Liver (tissue), 8 donors: ENCODE measurements at regions not wholly inside any gene's neighbourhood (a gene's known extent, or its start where the extent isn't known, plus 50 kb on each side); places are given as distances from the start of the nearest gene placed in this dataset.

Source experiments
- DNase-seq: peaks from one replicate; pipeline ENCODE4 v3.0.0-alpha.2; 2017; ENCODE audit warnings: low spot score
- H3K27ac ChIP-seq, 2 donors: one replicate each; pipeline ENCODE4 v1.7.0; 2013; ENCODE audit warnings: inconsistent platforms in 2 of 2, low read length in 2 of 2, control low read depth in 1 of 2, low read depth in 1 of 2, mild to moderate bottlenecking in 1 of 2
- H3K27me3 ChIP-seq, 4 donors: one replicate each; pipeline versions ENCODE4 v1.6.1 to v1.7.0; 2013; ENCODE audit warnings: low read length in 3 of 4, inconsistent platforms in 1 of 4, mild to moderate bottlenecking in 1 of 4, moderate library complexity in 1 of 4; ENCODE audit not compliant: control insufficient read depth in 4 of 4, insufficient read depth in 4 of 4
- H3K36me3 ChIP-seq, 4 donors: one replicate each; pipeline versions ENCODE4 v1.6.1 to v1.7.0; 2013; ENCODE audit warnings: low read length in 3 of 4, mild to moderate bottlenecking in 3 of 4, low read depth in 1 of 4, moderate library complexity in 1 of 4; ENCODE audit not compliant: control insufficient read depth in 4 of 4, insufficient read depth in 3 of 4
- H3K4me1 ChIP-seq, 4 donors: one replicate each; pipeline versions ENCODE4 v1.6.1 to v1.7.0; 2013; ENCODE audit warnings: low read length in 3 of 4, mild to moderate bottlenecking in 3 of 4, moderate library complexity in 1 of 4; ENCODE audit not compliant: control insufficient read depth in 4 of 4, insufficient read depth in 4 of 4
- H3K4me3 ChIP-seq, 3 donors: one replicate each; pipeline versions ENCODE4 v1.6.1 to v1.7.0; 2013; ENCODE audit warnings: low read length in 3 of 3, control low read depth in 1 of 3, low read depth in 1 of 3, mild to moderate bottlenecking in 1 of 3
- H3K9ac ChIP-seq, 2 donors: one replicate each; pipeline ENCODE4 v1.7.0; 2013; ENCODE audit warnings: low read length in 2 of 2, mild to moderate bottlenecking in 2 of 2, moderate library complexity in 2 of 2, control low read depth in 1 of 2, low read depth in 1 of 2
- H3K9me3 ChIP-seq, 4 donors: one replicate each; pipeline versions ENCODE4 v1.6.1 to v1.7.0; 2013; ENCODE audit warnings: low read length in 3 of 4; ENCODE audit not compliant: control insufficient read depth in 4 of 4
- ATF3 ChIP-seq: IDR thresholded peaks from 2 replicates; pipeline ENCODE4 v1.6.1; 2016; ENCODE audit warnings: antibody characterized with exemption
- CTCF ChIP-seq: fragments of 150-350 bp; IDR thresholded peaks from 2 replicates; pipeline ENCODE4 v1.5.1; 2017; ENCODE audit warnings: improper control_type of control experiment, low read depth, low read length; ENCODE audit not compliant: missing input control
- EGR1 ChIP-seq, 2 donors: IDR thresholded peaks; 2 replicates each; pipeline ENCODE4 v1.6.1; 2016 to 2018; ENCODE audit warnings: antibody characterized with exemption in 2 of 2, low read depth in 2 of 2
- FOXA1 ChIP-seq: IDR thresholded peaks from 2 replicates; pipeline ENCODE4 v1.6.1; 2016; ENCODE audit warnings: antibody characterized with exemption
- FOXA2 ChIP-seq: IDR thresholded peaks from 2 replicates; pipeline ENCODE4 v1.6.1; 2016; ENCODE audit warnings: antibody characterized with exemption
- GABPA ChIP-seq, 2 donors: IDR thresholded peaks in 1 of 2; conservative IDR thresholded peaks in 1 of 2; 2 replicates each; pipeline ENCODE4 v1.6.1; 2016; ENCODE audit warnings: antibody characterized with exemption in 2 of 2, mild to moderate bottlenecking in 1 of 2, moderate library complexity in 1 of 2
- HNF4A ChIP-seq, 2 donors: conservative IDR thresholded peaks; 2 replicates each; pipeline ENCODE4 v1.6.1; 2016; ENCODE audit warnings: antibody characterized with exemption in 2 of 2, mild to moderate bottlenecking in 2 of 2
- HNF4G ChIP-seq: IDR thresholded peaks from 2 replicates; pipeline ENCODE4 v1.6.1; 2016; ENCODE audit warnings: antibody characterized with exemption
- JUND ChIP-seq, 2 donors: IDR thresholded peaks; 2 replicates each; pipeline ENCODE4 v1.6.1; 2016; ENCODE audit warnings: antibody characterized with exemption in 2 of 2
- NR2F2 ChIP-seq: IDR thresholded peaks from 2 replicates; pipeline ENCODE4 v1.6.1; 2016; ENCODE audit warnings: antibody characterized with exemption
- RAD21 ChIP-seq, 2 donors: IDR thresholded peaks; 2 replicates each; pipeline ENCODE4 v1.6.1; 2016; ENCODE audit warnings: antibody characterized with exemption in 2 of 2, mild to moderate bottlenecking in 2 of 2
- REST ChIP-seq: IDR thresholded peaks from 2 replicates; pipeline ENCODE4 v1.6.1; 2016; ENCODE audit warnings: antibody characterized with exemption, mild to moderate bottlenecking
- RXRA ChIP-seq, 2 donors: IDR thresholded peaks; 2 replicates each; pipeline ENCODE4 v1.6.1; 2017 to 2018; ENCODE audit warnings: antibody characterized with exemption in 2 of 2, mild to moderate bottlenecking in 1 of 2
- SP1 ChIP-seq: IDR thresholded peaks from 2 replicates; pipeline ENCODE4 v1.6.1; 2018; ENCODE audit warnings: antibody characterized with exemption, mild to moderate bottlenecking
- TAF1 ChIP-seq: conservative IDR thresholded peaks from 2 replicates; pipeline ENCODE4 v1.6.1; 2016; ENCODE audit warnings: antibody characterized with exemption, mild to moderate bottlenecking
- YY1 ChIP-seq: IDR thresholded peaks from 2 replicates; pipeline ENCODE4 v1.6.1; 2016; ENCODE audit warnings: antibody characterized with exemption, mild to moderate bottlenecking
- WGBS: extraction: QIAGEN DNeasy Blood & Tissue Kit; methylation state at CpG from one replicate; pipeline ENCODE4 v1.1.7; 2013; 5-methylcytosine and 5-hydroxymethylcytosine counted together
- TF ChIP-seq, protein P1 (sequence below): IDR thresholded peaks from 2 replicates; pipeline ENCODE4 v1.6.1; 2016; ENCODE audit warnings: antibody characterized with exemption
- TF ChIP-seq, protein P2 (sequence below): IDR thresholded peaks from 2 replicates; pipeline ENCODE4 v1.6.1; 2016; ENCODE audit warnings: antibody characterized with exemption
- donor health status: healthy.
- donor health status: healthy.
- donor health status: healthy.
- donor health status: healthy.
- donor health status: healthy.

GRCh38 chr2:193793914-193794313, 1599.2 kb upstream of the TMEFF2 start:
- H3K27me3 ChIP-seq = no peaks in the 10 kb centered on the region
- TF ChIP-seq ATF3 (no peak), HNF4G (no peak), HNF4A (conservative IDR thresholded peaks at IDR 0.05) (no peak), JUND (IDR thresholded peaks at IDR 0.05) (no peak), NR2F2 (no peak), CTCF (no peak), RAD21 (IDR thresholded peaks at IDR 0.05) (no peak), SP1 (no peak), RXRA (IDR thresholded peaks at IDR 0.05) (no peak), TAF1 (no peak), FOXA1 (no peak), FOXA2 (no peak), REST (no peak)
- TF ChIP-seq, protein P1, sequence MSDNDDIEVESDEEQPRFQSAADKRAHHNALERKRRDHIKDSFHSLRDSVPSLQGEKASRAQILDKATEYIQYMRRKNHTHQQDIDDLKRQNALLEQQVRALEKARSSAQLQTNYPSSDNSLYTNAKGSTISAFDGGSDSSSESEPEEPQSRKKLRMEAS = no peak
- TF ChIP-seq, protein P2, sequence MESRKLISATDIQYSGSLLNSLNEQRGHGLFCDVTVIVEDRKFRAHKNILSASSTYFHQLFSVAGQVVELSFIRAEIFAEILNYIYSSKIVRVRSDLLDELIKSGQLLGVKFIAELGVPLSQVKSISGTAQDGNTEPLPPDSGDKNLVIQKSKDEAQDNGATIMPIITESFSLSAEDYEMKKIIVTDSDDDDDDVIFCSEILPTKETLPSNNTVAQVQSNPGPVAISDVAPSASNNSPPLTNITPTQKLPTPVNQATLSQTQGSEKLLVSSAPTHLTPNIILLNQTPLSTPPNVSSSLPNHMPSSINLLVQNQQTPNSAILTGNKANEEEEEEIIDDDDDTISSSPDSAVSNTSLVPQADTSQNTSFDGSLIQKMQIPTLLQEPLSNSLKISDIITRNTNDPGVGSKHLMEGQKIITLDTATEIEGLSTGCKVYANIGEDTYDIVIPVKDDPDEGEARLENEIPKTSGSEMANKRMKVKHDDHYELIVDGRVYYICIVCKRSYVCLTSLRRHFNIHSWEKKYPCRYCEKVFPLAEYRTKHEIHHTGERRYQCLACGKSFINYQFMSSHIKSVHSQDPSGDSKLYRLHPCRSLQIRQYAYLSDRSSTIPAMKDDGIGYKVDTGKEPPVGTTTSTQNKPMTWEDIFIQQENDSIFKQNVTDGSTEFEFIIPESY = no peak
- DNase-seq = no peak
- H3K9me3 ChIP-seq = no peaks in the 10 kb centered on the region
- H3K9ac ChIP-seq = no peak overlapping the region
- 54% methylated on average over 6 of the region's 6 CpGs for WGBS
- H3K36me3 ChIP-seq = no peaks in the 10 kb centered on the region
- no peak overlapping the region for H3K27ac ChIP-seq
- no peak overlapping the region for H3K4me3 ChIP-seq
- H3K4me1 ChIP-seq = no peaks in the 10 kb centered on the region

DNA sequence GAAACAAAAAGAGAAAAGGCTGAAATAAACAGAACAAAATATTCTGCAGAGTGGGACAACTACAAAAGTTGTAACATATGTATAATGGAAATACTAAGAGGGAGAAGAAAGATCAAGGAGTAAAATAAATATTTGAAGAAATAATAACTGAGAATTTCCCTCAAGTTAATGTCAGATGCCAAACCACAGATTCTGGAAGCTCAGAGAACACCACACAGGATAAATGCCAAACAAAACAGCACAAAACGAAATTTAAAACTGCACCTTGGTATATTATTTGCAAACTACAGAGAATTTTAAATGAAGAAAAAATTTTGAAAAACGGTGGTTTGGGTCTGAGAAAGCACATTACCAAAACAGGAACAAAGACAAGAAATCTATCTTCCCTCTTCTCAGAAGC, 1588.9 kb upstream of the TMEFF2 start:
- TF ChIP-seq EGR1 (IDR thresholded peaks at IDR 0.05; ENCODE audit: low read depth in 2 of 2) = no peak
- TF ChIP-seq, protein P2 = no peak
- no peak for TF ChIP-seq NR2F2
- no peak for TF ChIP-seq YY1
- TF ChIP-seq CTCF = no peak
- TF ChIP-seq RAD21 (IDR thresholded peaks at IDR 0.05) = no peak
- no peak for TF ChIP-seq RXRA (IDR thresholded peaks at IDR 0.05)
- no peak for TF ChIP-seq GABPA (IDR thresholded peaks at IDR 0.05 in 1 of 2, conservative IDR thresholded peaks at IDR 0.05 in 1 of 2)
- no peak for TF ChIP-seq ATF3
- no peak for TF ChIP-seq SP1
- TF ChIP-seq FOXA1 = no peak
- no peak for TF ChIP-seq TAF1
- H3K4me1 ChIP-seq = no peaks in the 10 kb centered on the region
- 45% methylated on average over 2 of the region's 2 CpGs for WGBS

More for the DNA sequence above, 1588.9 kb upstream of the TMEFF2 start:
- Histone ChIP-seq H3K27me3 (no peaks in the 10 kb centered on the region), H3K27ac (no peak overlapping the region), H3K9ac (no peak overlapping the region), H3K36me3 (no peaks in the 10 kb centered on the region), H3K9me3 (peaks cover 0 to 2% (median 0%) of the 10 kb centered on the region in 4 donors), H3K4me3 (no peak overlapping the region)
- no peak for DNase-seq
